Head of caudate nucleus (tissue), 42 donors: ENCODE measurements at regions not wholly inside any gene's neighbourhood (a gene's known extent, or its start where the extent isn't known, plus 50 kb on each side); places are given as distances from the start of the nearest gene placed in this dataset.
"Not testable (repeated sequence)": the region's sequence is repeated elsewhere in the genome, so short reads cannot be mapped to it uniquely, and the experiment has no call there.

Experiments used
- DNase-seq, 42 donors: peaks; one replicate each; pipeline versions ENCODE4 v3.0.0 to v3.0.0-alpha.2; 2020 to 2021; ENCODE audit warnings: mixed read lengths in 7 of 42
- intact Hi-C: fragments of 100-400 bp; cut with DNase I; formaldehyde crosslinking; loops from one replicate; pipeline ENCODE4 v1.15.0; 2022

DNA sequence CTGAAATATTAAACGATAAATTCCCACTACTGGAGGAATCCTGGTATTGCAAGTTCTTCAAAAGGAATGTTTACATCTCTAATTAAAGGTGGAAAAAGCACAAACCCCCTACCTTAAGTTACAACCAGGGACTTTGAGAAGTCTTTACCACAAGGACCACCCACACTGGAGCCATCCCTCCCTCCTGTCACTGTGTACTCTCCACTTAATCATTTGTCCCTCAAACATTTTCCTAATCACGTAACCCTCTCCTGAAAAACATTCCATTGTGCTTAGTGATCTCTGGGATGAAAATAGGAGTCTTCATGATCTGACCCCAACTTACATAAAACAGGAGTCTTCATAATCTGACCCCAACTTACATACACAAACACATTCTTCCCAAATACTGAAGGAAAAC, 85.7 kb downstream of the SUCLG1 start:
- intact Hi-C loops: no loop called here
- no peak for DNase-seq

- no peak for DNase-seq
- intact Hi-C loops: no loop called here
Measured at GRCh38 chr2:84362541-84362940, 96.5 kb downstream of the SUCLG1 start.

GRCh38 chr2:84338069-84338468, 121.0 kb downstream of the SUCLG1 start:
- no peak for DNase-seq
- intact Hi-C loops: no loop called here

GRCh38 chr2:84327645-84328249, 131.3 kb downstream of the SUCLG1 start:
- DNase-seq: no peak
- intact Hi-C loops: no loop called here

DNA sequence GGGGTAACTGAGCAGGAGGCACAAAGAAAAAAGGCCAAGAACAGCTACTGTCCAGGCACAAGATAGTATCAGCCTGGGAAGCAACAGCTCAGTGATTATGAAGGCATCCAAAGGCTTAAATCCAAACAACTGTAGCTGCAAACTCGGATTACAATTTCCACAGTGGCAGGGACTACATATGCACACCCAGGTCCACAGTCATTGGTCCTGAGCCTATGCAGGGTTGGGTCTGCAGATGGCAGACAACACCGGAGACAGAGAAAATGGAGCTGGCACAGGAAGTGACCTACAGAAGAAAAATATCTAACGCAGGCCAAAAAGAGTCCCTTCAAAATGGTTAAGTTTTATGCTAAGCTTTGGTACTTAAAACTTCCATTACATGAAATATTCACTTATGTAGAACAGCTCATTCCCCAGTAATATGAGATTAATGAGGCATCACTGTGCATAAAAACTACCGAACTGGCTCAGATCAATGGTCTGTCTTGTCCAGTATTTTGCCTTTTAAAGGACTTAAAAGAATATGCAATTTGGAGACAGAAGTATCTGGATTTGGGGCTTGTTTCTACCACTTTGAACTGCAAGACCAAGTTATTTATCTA, 132.1 kb downstream of the SUCLG1 start:
- DNase-seq: no peak
- intact Hi-C loops: no loop called here

DNA sequence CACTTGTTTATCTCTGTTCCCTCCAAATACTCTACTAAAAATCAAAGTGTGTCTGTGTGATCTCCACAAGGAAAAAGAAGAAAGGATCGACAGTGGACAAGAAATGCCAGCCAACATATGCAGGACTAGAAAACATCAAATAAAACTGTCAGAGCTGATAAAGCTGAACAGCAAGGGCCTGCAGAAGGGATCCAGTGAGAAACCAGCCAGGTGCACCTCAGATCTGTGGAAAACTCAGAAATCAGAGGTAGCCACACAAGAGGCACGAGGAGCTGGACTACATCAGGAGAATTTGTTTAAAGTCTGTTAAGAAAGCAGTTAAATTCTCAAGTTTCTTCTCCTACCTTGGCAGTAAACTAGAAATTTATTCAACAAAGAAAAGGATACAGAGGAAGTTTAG, 135.2 kb downstream of the SUCLG1 start:
- intact Hi-C loops: no loop called here

DNA sequence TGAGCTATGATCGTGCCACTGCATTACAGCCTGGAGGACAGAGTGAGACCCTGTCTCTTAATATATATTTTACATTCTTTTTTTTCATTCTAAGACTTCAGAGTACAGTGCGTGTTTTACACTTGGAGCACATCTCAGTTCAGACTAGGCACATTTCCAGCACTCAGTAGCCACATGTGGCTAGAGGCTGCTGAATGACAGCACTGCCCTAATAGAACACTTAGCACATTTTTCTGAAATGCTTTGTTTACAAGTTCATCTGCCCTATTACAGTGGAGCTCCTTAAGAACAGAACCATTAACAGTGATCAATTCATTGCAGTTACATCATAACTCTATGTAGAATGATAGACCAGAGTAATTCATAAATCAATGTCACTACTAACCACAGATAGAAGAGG, 138.1 kb downstream of the SUCLG1 start:
- intact Hi-C loops: no loop called here

More for the DNA sequence above, 135.2 kb downstream of the SUCLG1 start:
- no peak for DNase-seq

GRCh38 chr2:84319581-84319980, 139.5 kb downstream of the SUCLG1 start:
- no peak for DNase-seq
- intact Hi-C loops: loop anchor here (10.0 kb wide), 1 partner anchor 295 kb away; no protein-coding TSS in a partner anchor

More for the DNA sequence above, 138.1 kb downstream of the SUCLG1 start:
- DNase-seq: no peak

DNA sequence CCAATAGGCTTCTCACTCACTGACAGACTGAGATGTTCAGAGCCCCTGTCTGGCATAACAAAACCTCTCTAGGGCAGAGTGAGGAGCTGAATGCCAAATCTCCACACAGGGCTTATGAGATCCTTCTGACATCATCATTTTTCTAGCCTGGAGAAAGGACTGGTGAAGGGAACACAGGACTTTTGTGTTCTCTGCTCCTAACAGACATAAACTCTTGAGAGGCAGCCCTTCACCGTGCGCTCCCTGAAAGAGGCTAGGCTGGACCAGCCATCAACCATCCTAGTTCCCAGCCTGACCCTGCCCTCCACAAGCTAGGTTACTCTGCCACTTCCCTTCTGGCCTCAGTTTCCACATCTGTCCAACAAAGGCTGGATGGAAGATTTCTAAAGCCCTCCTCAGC, 141.9 kb downstream of the SUCLG1 start:
- intact Hi-C loops: loop anchor here (10.0 kb wide), 1 partner anchor 292 kb away; no protein-coding TSS in a partner anchor
- no peak for DNase-seq

DNA sequence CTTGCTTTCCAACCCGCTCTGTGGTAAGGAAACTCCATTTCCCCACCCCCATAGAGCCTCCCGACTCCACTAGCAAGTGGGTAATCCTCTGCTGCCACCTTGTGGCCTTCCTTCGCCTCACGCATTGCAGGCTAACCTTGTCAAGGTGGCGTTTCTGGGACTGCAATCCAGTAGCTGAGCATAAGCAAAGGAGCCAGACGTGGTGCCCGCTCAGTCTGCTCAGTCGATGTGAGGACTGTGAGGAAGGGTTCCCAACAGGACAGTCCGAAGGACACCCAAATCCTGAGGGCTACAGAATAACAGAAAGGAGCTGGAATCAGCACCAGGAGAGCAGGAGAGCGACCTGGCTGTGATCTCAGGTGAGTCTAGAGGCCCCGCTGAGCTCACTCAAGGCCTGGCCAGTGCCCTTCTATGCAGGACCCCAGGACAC, 144.2 kb downstream of the SUCLG1 start:
- DNase-seq: peak; percentile 78 to 95 (median 89)
- intact Hi-C loops: loop anchor here (10.0 kb wide), 1 partner anchor 290 kb away; no protein-coding TSS in a partner anchor

DNA sequence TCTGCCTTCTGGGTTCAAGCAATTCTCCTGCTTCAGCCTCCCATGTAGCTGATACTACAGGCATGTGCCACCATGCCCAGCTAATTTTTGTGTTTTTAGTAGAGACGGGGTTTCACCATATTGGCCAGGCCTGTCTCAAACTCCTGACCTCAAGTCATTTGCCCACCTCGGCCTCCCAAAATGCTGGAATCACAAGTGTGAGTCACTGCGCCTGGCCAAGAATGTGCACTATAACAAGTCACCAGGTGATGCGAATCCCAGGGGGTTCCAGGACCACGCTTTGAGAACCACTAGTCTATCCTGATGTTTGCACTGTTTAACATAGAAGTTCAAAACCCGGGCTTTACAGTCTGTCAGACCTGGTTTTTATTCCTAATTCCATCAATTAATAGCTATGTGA, 144.8 kb downstream of the SUCLG1 start:
- no peak for DNase-seq
- intact Hi-C loops: loop anchor here (10.0 kb wide), 1 partner anchor 289 kb away; no protein-coding TSS in a partner anchor

DNA sequence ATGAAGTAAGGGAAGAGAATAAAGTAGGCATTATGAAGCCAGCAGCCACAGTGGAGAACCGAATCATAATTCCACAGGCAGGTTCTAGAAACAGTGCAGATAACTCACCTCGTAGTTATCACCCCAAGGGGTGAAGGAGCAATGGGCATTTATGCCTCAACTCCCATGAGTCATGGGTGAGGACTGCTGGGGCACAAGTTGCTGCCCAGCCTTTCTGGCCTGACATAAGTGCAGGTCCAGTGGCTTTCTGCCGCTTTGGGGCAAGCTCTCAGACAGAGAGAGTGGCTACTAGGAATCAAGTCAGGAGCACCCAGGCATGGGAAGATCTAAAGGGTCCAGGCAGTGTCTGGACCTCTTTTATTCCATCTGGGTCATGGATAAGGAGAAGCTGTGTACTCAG, 149.8 kb downstream of the SUCLG1 start:
- no peak for DNase-seq
- intact Hi-C loops: no loop called here

DNA sequence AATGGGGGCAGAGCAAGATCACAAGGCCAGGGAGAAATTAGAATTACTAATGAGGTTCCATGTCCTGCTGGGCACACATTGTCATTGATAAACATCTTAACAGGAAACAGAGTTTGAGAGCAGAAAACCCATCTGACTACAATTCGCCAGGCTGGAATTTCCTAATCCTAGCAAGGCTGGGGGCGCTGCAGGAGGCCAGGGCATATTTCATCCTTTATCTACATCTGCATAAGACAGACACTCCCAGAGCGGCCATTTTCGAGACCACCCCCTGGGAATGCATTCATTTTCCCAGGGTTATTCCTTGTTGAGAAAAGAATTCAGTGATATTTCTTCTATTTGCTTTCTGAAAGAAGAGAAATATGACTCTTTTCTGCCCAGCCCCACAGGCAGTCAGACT, 152.7 kb downstream of the SUCLG1 start:
- no peak for DNase-seq
- intact Hi-C loops: no loop called here

- intact Hi-C loops: no loop called here
- peak in 40 of 42 donors; percentile 14 to 84 (median 58) for DNase-seq
Measured at GRCh38 chr2:84302513-84303412, 156.3 kb downstream of the SUCLG1 start.

DNA sequence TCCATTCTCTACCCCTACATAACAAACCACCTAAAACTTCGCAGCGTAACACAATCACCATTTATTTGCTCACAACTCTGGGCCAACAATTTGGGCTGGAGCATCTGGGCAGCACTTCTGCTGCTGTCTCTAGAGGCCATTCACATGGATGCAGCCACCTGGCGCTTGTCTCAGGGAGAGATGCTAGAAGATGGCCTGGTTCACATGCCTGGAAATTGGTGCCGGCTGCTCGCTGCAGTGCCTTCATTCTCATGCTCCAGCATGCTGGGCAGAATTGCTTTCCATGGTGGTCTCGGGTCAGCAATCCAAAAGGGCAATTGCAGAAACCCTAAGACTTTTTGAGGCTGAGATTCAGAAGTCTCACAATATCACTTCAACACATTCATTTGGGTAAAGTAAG, 157.4 kb downstream of the SUCLG1 start:
- intact Hi-C loops: no loop called here
- DNase-seq: no peak

- no peak for DNase-seq
- intact Hi-C loops: no loop called here
Measured at GRCh38 chr2:84300696-84301029, 158.4 kb downstream of the SUCLG1 start.

DNA sequence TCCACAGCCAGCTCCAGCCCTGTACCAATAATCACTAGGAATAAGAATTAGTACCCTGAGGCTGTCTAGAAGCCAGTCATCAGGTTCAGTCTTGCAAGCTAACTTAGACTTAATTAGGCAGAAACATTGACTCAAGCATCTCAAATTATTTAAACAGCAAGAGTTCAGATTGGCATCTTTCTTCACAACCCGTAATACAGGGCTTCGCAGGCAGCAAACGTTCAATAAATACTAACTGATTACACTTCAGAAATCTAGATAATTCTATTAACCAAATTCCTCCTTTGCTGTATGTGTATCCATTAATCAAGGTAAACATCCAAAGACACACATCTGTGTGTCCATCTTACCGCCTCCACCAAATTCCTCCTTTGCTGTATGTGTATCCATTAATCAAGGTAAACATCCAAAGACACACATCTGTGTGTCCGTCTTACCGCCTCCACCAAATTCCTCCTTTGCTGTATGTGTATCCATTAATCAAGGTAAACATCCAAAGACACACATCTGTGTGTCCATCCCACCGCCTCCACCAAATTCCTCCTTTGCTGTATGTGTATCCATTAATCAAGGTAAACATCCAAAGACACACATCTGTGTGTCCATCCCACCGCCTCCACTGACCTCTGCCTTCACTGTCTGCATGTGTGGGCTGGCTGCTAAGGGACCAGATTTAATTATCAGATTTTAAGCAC, 158.9 kb downstream of the SUCLG1 start:
- DNase-seq, intact Hi-C loops: not testable (repeated sequence)

DNA sequence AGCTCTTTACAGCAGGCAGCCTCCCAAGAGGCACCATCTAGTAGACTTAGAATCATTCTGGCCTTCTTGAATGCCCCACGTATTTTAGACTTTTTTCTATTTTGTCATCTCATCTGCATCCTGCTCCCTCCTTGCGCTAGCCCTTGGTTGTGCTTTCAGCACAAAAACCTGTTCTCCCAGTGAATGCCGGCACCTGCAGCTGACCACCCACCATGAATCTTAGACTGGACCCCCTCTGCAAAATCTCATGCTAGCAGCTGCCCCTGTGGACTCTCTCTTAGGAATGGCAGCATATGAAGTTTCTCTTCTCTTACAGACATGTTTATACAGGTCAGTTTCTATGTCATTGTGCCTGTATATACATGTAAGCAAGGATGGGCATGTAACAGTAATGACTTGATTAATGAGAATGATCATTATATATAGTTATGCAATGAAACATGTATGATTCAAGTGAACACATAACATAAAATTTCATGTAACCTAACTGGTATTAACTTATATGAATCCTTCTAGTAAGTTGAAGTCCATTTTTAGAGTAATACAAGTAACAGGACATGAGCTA, 159.8 kb downstream of the SUCLG1 start:
- DNase-seq: no peak
- intact Hi-C loops: no loop called here

DNA sequence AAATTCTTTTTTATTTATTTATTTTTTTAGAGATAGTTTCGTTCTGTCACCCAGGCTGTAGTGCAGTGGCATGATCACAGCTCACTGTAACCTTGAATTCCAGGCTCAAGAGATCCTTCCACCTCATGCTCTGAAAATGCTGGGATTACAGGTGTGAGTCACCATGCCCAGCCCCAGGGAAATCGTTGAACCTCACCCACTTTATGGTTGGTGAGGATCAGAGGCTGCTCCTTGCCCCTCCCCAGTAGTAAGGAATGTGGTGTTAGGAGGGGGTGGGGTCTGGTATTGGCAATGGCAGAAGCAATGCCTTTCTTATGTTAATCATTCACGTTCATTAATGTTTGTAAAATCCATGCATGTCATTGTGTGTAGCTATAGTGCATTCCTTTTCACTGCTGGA, 161.9 kb downstream of the SUCLG1 start:
- intact Hi-C loops: no loop called here
- no peak for DNase-seq
